ENCODE measurements at regions not wholly inside any gene's neighbourhood (a gene's known extent, or its start where the extent isn't known, plus 50 kb on each side); places are given as distances from the start of the nearest gene placed in this dataset.

GRCh38 chr14:98244162-98244948, 1027.6 kb downstream of the BCL11B start:
- TF ChIP-seq TCF12 (IDR thresholded peaks at IDR 0.05; ENCODE audit: low read depth), result no peak
- TF ChIP-seq NFIC (IDR thresholded peaks at IDR 0.05), result no peak
- TF ChIP-seq RAD21 (IDR thresholded peaks at IDR 0.05; ENCODE audit: low read depth), result no peak
- no peak for TF ChIP-seq CREB1 (IDR thresholded peaks at IDR 0.05; ENCODE audit: low read depth)
- TF ChIP-seq ZBTB7A (IDR thresholded peaks at IDR 0.05; ENCODE audit: low read depth), result no peak
- TF ChIP-seq CEBPB (IDR thresholded peaks at IDR 0.05), result no peak
- no peak for TF ChIP-seq EGR1 (IDR thresholded peaks at IDR 0.05)

- TF ChIP-seq TAF1 (IDR thresholded peaks at IDR 0.05; ENCODE audit: low read depth), result no peak
- no peak for TF ChIP-seq TCF12 (IDR thresholded peaks at IDR 0.05; ENCODE audit: low read depth)
Measured at GRCh38 chr14:98244966-98245569, 1026.9 kb downstream of the BCL11B start.

GRCh38 chr14:98249057-98249456, 1022.9 kb downstream of the BCL11B start:
- TF ChIP-seq CREB1 (IDR thresholded peaks at IDR 0.05; ENCODE audit: low read depth) (no peak), CEBPB (IDR thresholded peaks at IDR 0.05) (no peak), ZBTB7A (IDR thresholded peaks at IDR 0.05; ENCODE audit: low read depth) (no peak), FOXM1 (IDR thresholded peaks at IDR 0.05; ENCODE audit: borderline replicate concordance, low read depth) (no peak), RAD21 (IDR thresholded peaks at IDR 0.05; ENCODE audit: low read depth) (no peak)

GRCh38 chr14:98249476-98249875, 1022.5 kb downstream of the BCL11B start:
- TF ChIP-seq REST (IDR thresholded peaks at IDR 0.05; ENCODE audit: low read depth) (no peak), YY1 (IDR thresholded peaks at IDR 0.05; ENCODE audit: low read depth) (no peak), RAD21 (IDR thresholded peaks at IDR 0.05; ENCODE audit: low read depth) (no peak), EP300 (IDR thresholded peaks at IDR 0.05; ENCODE audit: borderline replicate concordance) (no peak), CREB1 (IDR thresholded peaks at IDR 0.05; ENCODE audit: low read depth) (no peak), EGR1 (IDR thresholded peaks at IDR 0.05) (no peak), NFIC (IDR thresholded peaks at IDR 0.05) (no peak), CEBPB (IDR thresholded peaks at IDR 0.05) (no peak), MAX (IDR thresholded peaks at IDR 0.05) (no peak), TAF1 (IDR thresholded peaks at IDR 0.05; ENCODE audit: low read depth) (no peak)

- TF ChIP-seq USF1 (IDR thresholded peaks at IDR 0.05) (no peak), ZBTB7A (IDR thresholded peaks at IDR 0.05; ENCODE audit: low read depth) (no peak), FOXM1 (IDR thresholded peaks at IDR 0.05; ENCODE audit: borderline replicate concordance, low read depth) (no peak), TEAD4 (IDR thresholded peaks at IDR 0.05) (no peak), MAX (IDR thresholded peaks at IDR 0.05) (no peak), REST (IDR thresholded peaks at IDR 0.05; ENCODE audit: low read depth) (no peak), EGR1 (IDR thresholded peaks at IDR 0.05) (no peak), NFIC (IDR thresholded peaks at IDR 0.05) (no peak), CREB1 (IDR thresholded peaks at IDR 0.05; ENCODE audit: low read depth) (no peak), EP300 (IDR thresholded peaks at IDR 0.05; ENCODE audit: borderline replicate concordance) (no peak), TCF12 (IDR thresholded peaks at IDR 0.05; ENCODE audit: low read depth) (no peak), TAF1 (IDR thresholded peaks at IDR 0.05; ENCODE audit: low read depth) (no peak), RAD21 (IDR thresholded peaks at IDR 0.05; ENCODE audit: low read depth) (no peak), YY1 (IDR thresholded peaks at IDR 0.05; ENCODE audit: low read depth) (no peak), CEBPB (IDR thresholded peaks at IDR 0.05) (no peak)
Measured at GRCh38 chr14:98252820-98253219, 1019.2 kb downstream of the BCL11B start.

GRCh38 chr14:98259881-98260280, 1012.1 kb downstream of the BCL11B start:
- TF ChIP-seq TCF12 (IDR thresholded peaks at IDR 0.05; ENCODE audit: low read depth) (no peak), MAX (IDR thresholded peaks at IDR 0.05) (no peak), TAF1 (IDR thresholded peaks at IDR 0.05; ENCODE audit: low read depth) (no peak)
